ENCODE measurements at regions not wholly inside any gene's neighbourhood (a gene's known extent, or its start where the extent isn't known, plus 50 kb on each side); places are given as distances from the start of the nearest gene placed in this dataset.

GRCh38 chr3:99471353-99472323 is 166.8 kb upstream of the COL8A1 start:
- in situ Hi-C loops (cut with MboI; ENCODE audit: low pct_unique_long_range_greater_than_20kb, low sequenced_read_pairs): no loop called here
- no peak for DNase-seq

- in situ Hi-C loops (cut with MboI; ENCODE audit: low pct_unique_long_range_greater_than_20kb, low sequenced_read_pairs): no loop called here
- no peak for DNase-seq
These were observed 167.6 kb upstream of the COL8A1 start for GRCh38 chr3:99470841-99471240.

GRCh38 chr3:99468918-99469317 is 169.5 kb upstream of the COL8A1 start:
- in situ Hi-C loops (cut with MboI; ENCODE audit: low pct_unique_long_range_greater_than_20kb, low sequenced_read_pairs): no loop called here
- DNase-seq: no peak

GRCh38 chr3:99467420-99467819 is 171.0 kb upstream of the COL8A1 start:
- in situ Hi-C loops (cut with MboI; ENCODE audit: low pct_unique_long_range_greater_than_20kb, low sequenced_read_pairs): no loop called here
- no peak for DNase-seq

GRCh38 chr3:99466331-99466730 is 172.1 kb upstream of the COL8A1 start:
- in situ Hi-C loops (cut with MboI; ENCODE audit: low pct_unique_long_range_greater_than_20kb, low sequenced_read_pairs): no loop called here

GRCh38 chr3:99458013-99458412 is 180.4 kb upstream of the COL8A1 start:
- DNase-seq: no peak
- in situ Hi-C loops (cut with MboI; ENCODE audit: low pct_unique_long_range_greater_than_20kb, low sequenced_read_pairs): no loop called here

More at GRCh38 chr3:99466331-99466730, 172.1 kb upstream of the COL8A1 start:
- DNase-seq: no peak

- no peak for DNase-seq
- in situ Hi-C loops (cut with MboI; ENCODE audit: low pct_unique_long_range_greater_than_20kb, low sequenced_read_pairs): no loop called here
These were observed 195.8 kb upstream of the COL8A1 start for GRCh38 chr3:99442599-99442998.

- in situ Hi-C loops (cut with MboI; ENCODE audit: low pct_unique_long_range_greater_than_20kb, low sequenced_read_pairs): no loop called here
- no peak for DNase-seq
These were observed 198.5 kb upstream of the COL8A1 start for GRCh38 chr3:99439892-99440291.

GRCh38 chr3:99434190-99434589 is 204.2 kb upstream of the COL8A1 start:
- in situ Hi-C loops (cut with MboI; ENCODE audit: low pct_unique_long_range_greater_than_20kb, low sequenced_read_pairs): no loop called here
- DNase-seq: no peak

- DNase-seq: no peak
- in situ Hi-C loops (cut with MboI; ENCODE audit: low pct_unique_long_range_greater_than_20kb, low sequenced_read_pairs): no loop called here
These were observed 207.9 kb upstream of the COL8A1 start for GRCh38 chr3:99430348-99431134.

- DNase-seq: no peak
- in situ Hi-C loops (cut with MboI; ENCODE audit: low pct_unique_long_range_greater_than_20kb, low sequenced_read_pairs): no loop called here
These were observed 208.9 kb upstream of the COL8A1 start for GRCh38 chr3:99429502-99429901.

GRCh38 chr3:99425930-99426329 is 212.5 kb upstream of the COL8A1 start:
- in situ Hi-C loops (cut with MboI; ENCODE audit: low pct_unique_long_range_greater_than_20kb, low sequenced_read_pairs): no loop called here
- DNase-seq: no peak

- in situ Hi-C loops (cut with MboI; ENCODE audit: low pct_unique_long_range_greater_than_20kb, low sequenced_read_pairs): no loop called here
These were observed 219.3 kb upstream of the COL8A1 start for GRCh38 chr3:99419116-99419515.

GRCh38 chr3:99418709-99419108 is 219.7 kb upstream of the COL8A1 start:
- in situ Hi-C loops (cut with MboI; ENCODE audit: low pct_unique_long_range_greater_than_20kb, low sequenced_read_pairs): no loop called here
- no peak for DNase-seq

More at GRCh38 chr3:99419116-99419515, 219.3 kb upstream of the COL8A1 start:
- DNase-seq: no peak

GRCh38 chr3:99418209-99418635 is 220.2 kb upstream of the COL8A1 start:
- no peak for DNase-seq
- in situ Hi-C loops (cut with MboI; ENCODE audit: low pct_unique_long_range_greater_than_20kb, low sequenced_read_pairs): no loop called here

- in situ Hi-C loops (cut with MboI; ENCODE audit: low pct_unique_long_range_greater_than_20kb, low sequenced_read_pairs): no loop called here
- DNase-seq: no peak
These were observed 224.9 kb upstream of the COL8A1 start for GRCh38 chr3:99413504-99413903.

GRCh38 chr3:99410789-99411311 is 227.5 kb upstream of the COL8A1 start:
- no peak for DNase-seq
- in situ Hi-C loops (cut with MboI; ENCODE audit: low pct_unique_long_range_greater_than_20kb, low sequenced_read_pairs): no loop called here

- in situ Hi-C loops (cut with MboI; ENCODE audit: low pct_unique_long_range_greater_than_20kb, low sequenced_read_pairs): no loop called here
- no peak for DNase-seq
These were observed 228.4 kb upstream of the COL8A1 start for GRCh38 chr3:99409961-99410360.

- in situ Hi-C loops (cut with MboI; ENCODE audit: low pct_unique_long_range_greater_than_20kb, low sequenced_read_pairs): no loop called here
- DNase-seq: no peak
These were observed 231.1 kb upstream of the COL8A1 start for GRCh38 chr3:99407257-99407656.

- no peak for DNase-seq
- in situ Hi-C loops (cut with MboI; ENCODE audit: low pct_unique_long_range_greater_than_20kb, low sequenced_read_pairs): no loop called here
These were observed 235.6 kb upstream of the COL8A1 start for GRCh38 chr3:99402755-99403154.

Measured in KBM-7 (cell line).